Suppressor macrophage treated with lipopolysaccharide for 1 hour (primary cell): ENCODE measurements at regions not wholly inside any gene's neighbourhood (a gene's known extent, or its start where the extent isn't known, plus 50 kb on each side); places are given as distances from the start of the nearest gene placed in this dataset.

ENCODE experiments used
- DNase-seq, 3 donors: peaks; one replicate each; pipeline ENCODE4 v3.0.0-alpha.2; 2020 to 2022

DNA sequence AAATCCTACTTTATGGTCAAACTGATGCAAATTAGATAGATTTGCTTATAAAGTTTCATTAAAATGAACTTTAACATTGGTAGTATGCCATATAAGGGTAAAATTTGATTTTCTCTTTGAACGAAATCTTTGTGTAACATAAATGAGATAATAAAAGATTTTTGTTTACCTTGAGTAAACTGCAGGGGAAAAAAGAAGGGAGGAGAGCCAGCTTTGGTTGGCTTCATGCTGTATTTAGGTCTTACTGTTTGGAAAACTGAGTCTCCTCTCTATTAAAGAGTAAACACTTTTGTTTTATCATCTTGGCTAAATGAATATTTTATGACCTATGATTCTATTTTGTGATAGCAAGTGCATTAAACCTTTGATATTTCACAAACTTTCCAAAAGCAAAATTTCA, 267.6 kb downstream of the IPO8 start:
- DNase-seq = no peak

DNA sequence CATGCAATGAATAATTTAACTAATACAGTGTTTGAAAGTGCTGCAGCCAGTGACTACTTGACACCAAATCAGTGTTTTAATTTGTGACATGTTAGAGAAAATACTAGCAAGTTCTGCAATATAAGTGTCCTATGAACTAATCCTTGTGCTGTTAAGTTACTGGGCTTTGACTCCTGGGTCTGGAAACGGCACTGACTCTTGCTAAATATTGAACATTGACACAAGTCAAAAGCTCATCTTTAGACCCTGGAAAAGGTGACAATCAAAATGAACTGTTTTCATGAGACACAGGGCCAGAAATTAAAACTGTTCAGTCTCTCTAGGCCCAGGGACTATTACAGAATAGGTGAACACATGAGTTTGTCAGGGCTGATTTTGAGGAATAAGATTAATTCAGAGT, 268.1 kb downstream of the IPO8 start:
- DNase-seq = no peak

DNA sequence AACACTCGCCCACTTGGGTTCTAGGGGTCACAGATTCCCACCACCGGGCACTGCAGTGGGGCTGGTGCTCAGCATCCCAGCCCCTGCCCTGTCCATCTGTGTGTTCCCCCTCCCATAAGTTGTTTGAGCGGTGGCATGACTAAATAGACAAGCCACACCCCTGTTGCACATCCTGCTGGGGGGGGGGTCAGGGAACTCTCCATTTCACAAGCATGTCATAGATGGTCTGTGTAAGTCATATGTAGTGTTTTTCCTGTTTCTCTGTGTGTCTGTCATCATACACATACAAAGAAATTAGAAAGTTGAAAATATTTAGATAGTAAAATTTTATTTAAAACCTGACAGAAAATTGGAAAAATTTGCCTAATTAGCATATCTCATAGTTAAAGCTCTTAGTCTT, 270.2 kb downstream of the IPO8 start:
- no peak for DNase-seq

DNA sequence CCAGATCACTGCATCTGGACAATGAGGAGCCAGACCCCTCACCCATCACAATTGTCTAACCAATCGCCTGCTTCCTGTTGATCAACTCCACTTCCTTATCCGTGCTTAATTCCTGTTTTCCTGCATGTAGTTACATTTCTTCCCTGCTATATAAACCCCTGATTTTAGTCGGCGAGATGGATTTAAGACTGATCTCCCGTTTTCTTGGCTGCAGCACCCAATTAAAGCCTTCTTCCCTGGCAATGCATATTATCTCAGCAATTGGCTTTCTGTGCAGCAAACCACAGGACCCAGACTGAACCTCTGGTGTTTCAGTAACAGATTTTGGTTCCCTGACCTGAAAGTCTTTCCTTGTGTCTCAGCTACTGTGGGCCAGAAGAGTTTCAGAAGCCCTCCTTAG, 272.3 kb downstream of the IPO8 start:
- no peak for DNase-seq

DNA sequence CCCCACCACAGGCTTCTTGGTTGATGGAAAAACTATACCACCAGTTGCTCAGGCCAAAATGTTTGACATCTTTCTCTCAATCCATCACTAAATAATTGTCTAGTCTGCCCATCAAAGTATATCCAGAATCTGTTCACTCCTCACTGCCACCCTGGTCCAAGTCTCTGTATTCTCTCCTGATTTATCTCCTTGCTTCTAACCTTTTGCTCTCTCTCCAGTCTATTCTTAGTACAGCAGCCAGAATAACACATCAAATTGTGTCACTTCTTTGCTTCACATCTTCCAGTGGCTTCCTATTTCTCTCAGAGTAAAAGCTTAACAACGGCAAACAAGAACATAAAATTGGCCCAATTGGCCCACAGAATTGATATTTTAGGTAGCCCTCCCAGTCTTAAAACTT, 272.8 kb downstream of the IPO8 start:
- no peak for DNase-seq

DNA sequence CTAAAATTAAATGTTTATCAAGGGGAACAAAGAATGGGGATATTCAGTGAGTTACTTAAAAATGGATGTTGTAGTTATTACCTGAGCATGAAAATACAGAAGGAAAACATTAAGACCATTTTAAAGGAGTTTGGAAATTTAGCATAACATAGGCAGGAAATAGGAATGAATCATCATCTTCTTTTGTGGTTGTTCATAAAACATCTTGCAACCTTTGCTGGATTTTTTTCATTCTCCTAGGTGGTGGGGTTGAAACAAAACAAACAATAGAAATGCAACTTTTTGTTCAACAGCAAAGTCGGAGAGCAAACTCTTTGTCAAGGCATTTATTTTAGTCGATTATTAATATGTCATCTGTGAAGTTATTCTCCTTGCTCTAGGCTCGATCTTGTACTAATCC, 275.1 kb downstream of the IPO8 start:
- no peak for DNase-seq

DNA sequence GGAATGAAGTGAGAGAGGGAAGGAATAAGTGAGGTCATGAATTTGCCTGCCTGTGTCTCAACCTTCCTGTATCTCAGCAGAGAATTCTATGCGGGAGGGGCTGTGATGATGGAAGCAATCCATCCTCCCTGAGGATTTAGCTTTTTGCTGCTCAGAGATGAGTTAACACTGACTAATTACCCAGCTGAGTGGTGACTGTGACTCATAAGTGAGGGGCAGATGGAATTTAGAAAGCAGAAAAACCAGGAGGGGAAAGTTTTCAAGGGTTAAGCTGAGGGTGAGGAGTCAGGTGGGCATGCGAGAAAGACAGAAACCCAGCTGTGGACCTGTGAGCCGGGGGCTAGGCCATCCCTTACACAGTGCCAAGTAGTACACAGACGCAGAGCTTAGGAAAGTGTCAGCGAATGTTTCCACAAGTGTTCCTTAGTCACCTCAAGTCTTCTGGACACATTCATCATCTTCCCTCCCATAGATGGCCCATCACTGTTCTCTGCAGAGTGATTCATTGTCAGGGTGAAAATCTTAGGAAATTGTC, 277.9 kb downstream of the IPO8 start:
- DNase-seq = no peak

DNA sequence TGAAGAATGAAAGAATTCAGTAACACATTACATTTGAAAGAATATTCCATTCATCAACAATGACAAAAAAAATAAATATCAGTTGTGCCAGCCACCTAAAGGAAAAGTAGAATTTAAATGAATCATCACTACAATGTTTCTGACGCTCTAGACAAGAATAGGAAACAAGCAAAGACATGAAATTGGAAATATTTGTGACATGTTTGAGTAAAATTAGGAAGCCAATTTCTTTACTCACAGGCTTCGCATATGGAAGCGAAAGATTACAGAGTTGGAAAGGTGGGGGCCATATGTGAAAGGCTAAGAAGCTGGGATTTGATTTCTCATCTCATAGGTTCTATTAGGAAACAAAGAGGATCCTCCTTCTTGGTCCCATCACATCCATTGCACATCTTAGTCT, 279.0 kb downstream of the IPO8 start:
- DNase-seq = no peak

DNA sequence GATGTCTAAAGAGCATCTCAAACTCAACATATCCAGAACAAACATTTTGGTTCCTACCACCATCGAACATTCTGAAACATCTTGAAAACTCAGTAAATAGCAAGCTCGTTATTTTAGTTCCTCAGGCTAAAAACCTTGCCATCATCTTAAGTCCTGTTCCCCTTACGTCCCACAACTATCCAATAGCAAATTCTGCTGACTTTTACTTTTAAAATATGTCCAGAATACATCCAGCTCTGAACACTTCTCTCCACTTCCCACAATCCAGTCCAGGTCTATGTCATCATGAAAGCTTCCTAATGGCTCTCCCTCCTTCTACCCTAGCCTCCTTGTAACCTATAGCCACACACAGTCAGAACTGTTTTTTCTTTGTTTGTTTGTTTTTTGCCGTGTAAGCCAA, 279.9 kb downstream of the IPO8 start:
- DNase-seq = no peak

DNA sequence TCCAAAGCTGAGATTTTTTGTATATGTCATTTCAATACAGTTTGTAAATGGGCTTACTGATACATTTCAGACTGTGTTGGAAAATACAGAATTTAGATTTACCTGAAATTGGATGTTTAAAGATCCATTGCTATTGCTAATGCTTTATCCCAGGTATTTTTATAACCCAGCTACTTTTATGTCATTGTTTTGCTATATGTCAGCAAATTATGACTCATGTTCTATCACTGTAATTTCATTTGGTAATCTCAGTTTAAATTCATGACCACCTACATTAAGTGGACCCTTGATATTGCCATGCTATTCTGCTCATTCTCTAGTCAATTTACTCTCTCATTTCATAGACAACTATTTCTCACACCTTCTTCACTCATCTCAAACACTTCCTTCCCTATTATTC, 281.2 kb downstream of the IPO8 start:
- no peak for DNase-seq

DNA sequence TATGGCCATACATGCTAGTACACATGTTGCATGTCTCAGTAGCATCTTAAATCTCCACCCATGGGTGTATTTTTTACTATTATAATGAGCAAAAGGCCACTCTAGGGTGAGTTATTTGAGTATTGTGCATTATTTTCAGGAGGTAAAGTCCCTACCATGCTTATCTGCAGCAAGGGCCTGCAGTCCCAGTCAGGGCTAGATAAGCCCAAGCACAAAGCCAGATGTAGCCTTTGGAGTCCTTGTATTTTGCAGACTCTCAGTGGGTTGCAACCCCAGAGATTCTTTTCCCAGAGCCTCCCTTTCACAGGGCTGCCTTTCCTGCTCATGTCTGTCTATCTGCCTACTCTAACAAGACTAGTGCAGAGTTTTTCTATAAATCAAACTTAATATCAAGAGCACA, 295.3 kb downstream of the IPO8 start:
- DNase-seq = no peak

DNA sequence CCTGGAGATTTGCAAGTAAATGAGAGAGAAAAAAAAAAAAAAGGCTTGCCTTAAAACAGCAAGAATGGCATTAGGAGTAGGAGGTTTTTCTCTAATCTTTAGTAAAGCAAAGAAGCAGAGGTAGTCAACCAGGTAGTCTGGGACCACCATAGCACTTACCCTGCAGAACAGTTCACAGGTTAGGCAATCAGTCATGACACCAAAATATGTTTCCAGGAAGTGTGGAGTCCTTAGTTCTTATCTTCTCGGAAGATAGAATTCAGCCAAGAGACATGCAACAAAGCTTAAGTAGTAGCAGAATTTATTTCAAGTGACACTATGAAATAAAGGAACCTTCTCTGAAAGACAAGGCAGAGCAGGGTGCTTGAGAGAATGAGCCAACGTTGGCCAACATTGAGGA, 295.8 kb downstream of the IPO8 start:
- no peak for DNase-seq

DNA sequence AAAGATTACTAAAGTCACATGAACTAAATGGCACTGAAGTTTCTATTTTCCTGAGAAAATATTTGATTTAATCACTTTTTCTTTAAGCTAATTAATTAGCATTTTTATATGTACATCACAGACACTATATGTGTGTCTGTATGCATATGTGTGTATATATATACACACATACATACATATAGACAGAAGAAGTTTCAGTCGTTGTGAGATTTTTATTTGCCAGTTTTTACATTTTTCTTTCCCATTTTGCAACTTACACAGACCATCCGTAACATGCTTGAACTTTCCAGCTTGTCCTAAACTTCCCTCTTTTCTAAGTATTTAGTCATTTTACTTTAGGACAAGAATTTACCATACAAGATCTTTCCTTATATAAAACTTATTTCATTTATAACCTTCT, 299.1 kb downstream of the IPO8 start:
- DNase-seq = no peak

DNA sequence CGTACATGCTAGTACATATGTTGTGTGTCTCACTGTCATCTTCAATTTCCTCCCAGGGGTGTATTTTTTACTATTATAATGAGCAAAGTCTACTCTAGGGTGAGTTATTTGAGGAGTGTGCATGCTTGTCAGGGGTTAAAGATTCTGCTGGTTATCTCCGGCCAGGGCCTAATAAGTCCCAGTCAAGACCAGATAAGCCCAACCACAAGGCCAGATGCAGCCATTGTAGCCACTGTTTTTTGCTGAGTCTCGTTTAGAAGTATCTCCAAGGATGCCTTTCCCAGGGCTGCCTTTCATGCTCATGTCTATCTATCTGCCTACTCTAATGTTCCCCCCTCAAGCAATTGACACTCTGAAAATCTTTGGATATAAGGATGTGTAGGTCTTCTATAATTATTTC, 300.5 kb downstream of the IPO8 start:
- DNase-seq = no peak

DNA sequence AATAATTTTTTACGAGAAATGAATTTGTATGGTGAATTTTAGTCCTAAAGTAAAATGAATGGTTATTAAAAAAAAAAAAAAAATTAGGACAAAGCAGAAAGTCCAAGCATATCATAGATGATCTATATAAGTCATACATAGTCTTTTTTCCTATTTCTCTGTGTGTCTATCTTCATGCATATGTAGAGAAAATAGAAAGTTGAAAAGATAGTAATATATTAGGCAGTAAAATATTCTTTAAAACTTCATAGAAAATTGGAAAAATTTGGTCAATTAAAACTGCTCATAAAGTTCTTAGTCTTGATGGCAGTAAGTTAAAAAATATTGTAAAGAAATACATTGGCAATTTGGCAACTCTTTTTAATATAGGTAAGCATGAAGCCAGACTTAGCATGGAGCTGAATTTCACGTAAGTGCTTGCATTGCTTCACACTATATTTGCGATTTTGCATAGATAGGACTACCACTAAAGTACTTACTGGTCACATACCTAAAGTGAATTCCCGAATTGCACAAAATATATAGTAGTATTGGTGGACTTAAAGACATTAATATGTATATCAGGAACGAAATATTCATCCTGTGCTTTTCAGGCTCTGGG, 303.8 kb downstream of the IPO8 start:
- DNase-seq = no peak

DNA sequence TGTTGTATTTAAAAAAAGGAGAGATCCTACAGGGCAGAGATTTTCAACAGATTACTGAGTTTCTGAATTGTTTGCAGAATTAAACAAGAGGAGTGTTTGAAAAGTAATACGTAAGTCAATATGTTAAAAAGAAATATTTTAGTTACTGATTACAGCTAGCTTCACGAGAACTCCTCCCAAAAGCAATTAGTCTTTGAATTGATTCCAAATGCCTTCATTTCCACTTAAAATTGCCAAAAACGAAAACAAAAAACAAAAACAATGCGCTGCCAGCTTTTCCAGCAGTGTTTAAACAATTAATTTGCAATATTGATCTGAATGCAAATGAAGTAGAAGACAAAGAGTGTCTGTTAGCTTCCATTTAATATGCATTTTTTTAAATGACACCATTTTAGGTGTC, 310.0 kb downstream of the IPO8 start:
- DNase-seq = no peak

DNA sequence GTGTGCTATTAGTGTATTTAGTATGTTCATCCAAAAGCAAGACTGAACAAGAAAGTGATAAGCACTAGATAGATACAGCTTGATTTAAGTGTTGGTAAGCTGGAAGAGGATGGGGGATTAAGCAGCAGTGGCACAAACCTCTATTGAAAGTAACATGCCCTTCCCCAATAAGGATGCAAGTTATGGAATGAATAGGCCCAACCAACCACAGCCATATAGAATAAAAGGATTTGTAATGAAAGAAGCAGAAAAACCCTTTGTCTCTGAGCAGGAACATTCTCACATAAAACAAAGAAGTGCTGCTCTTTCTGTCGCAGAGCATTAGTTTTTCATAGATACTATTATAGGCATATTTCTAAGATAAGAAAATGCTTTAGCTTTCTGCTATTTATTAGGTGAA, 310.7 kb downstream of the IPO8 start:
- DNase-seq = no peak

DNA sequence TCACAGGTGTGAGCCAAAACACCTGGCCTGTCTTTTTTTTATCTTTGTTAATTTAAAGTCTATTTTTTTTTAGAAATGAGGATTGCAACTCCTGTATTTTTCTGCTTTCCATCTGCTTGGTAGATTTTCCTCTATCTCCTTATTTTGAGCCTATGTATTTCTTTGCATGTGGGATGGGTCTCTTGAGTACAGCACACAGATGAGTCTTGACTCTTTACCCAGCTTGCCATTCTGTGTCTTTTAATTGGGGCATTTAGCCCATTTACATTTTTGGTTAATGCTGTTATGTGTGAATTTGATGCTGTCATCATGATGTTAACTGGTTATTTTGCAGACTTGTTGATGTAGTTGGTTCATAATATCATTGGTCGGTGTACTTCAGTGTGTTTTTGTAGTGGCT, 317.4 kb downstream of the IPO8 start:
- no peak for DNase-seq

DNA sequence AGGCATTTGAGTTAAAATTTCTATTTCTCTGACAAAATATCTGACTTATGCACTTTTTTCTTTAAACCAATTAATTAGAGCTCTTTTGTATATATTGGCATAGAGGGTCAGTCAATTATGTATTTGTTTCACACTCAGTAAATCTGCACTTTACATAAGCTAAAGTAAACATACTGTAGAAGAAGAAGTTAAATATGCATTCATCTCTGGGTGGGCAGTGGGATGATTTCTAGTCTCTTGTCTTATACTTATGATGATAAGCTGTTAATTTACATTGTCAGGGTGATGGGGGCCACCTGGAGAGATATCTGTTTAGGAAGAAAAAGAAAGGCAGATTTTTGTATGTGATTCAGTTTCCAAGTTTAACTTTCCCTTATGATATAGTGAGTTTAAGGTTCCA, 330.8 kb downstream of the IPO8 start:
- DNase-seq = no peak

DNA sequence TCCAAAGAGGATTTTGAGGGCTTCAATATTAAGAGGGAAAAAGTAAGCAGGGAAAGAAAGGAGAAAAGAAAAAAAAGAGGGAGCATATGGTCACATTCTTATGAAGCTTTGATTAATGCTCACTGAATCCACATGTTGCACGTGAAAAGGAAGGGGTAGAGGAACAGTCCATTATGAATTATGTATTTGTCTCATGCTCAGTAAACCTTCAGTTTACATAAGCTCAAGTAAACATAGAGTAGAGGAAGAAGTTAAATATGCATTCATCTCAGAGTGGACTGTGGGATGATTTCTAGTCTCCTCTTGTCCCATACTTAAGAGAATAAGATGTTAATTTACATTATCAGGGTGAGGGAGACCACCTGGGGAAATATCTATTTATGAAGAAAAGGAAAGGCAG, 334.5 kb downstream of the IPO8 start:
- DNase-seq = no peak

DNA sequence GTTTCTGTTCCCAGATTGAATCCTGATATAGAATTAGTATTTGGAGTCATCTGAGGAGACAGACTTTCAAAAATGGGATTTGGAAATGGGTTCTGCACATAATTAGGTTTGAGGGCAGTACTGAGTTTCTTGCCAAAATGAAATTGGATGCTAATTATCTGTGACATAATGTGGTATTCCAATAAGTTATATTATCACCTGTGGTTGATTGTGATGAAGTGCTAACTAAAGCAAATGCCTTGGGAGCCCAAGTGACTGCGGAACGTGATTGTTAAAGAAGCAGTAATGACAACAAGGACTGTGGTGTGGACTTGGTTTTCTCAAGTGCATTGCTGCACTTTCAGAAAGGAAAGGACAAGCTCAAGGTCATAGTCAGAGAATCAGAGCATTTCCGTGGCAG, 337.0 kb downstream of the IPO8 start:
- DNase-seq = no peak

DNA sequence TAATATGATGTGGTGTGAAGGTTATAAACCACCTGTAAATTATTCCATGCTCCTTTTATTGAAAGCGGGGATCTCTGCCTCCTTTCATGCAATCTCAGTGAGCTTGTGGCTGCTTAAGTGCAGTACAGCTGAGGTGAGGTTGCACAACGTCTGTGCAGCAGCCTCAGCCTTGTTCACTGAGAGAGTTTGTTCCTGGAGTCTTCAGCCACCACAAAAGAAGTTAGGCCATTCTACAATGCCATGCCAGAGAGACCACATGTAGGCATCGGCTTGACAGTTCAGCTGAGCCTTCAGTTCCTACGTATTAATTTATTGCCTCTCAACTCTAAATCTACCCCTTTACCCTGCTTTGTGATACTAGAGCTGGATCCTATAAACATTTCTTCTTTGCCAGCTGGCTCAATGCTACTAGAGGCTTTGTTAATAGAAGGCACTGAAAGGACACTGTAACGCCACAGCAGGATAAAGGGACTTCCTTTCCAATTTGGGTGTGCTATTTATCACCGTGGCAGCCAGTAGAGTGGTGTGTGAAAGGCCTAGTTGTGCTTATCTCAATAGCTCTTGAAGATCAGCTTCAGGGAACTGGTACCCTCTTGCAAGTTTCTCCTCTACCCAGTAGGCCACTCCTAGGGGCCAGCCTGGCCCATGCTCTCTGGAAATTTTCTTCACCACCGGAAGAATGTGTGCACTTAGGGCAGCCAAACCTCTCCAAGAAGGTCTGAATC, 337.7 kb downstream of the IPO8 start:
- DNase-seq = no peak

DNA sequence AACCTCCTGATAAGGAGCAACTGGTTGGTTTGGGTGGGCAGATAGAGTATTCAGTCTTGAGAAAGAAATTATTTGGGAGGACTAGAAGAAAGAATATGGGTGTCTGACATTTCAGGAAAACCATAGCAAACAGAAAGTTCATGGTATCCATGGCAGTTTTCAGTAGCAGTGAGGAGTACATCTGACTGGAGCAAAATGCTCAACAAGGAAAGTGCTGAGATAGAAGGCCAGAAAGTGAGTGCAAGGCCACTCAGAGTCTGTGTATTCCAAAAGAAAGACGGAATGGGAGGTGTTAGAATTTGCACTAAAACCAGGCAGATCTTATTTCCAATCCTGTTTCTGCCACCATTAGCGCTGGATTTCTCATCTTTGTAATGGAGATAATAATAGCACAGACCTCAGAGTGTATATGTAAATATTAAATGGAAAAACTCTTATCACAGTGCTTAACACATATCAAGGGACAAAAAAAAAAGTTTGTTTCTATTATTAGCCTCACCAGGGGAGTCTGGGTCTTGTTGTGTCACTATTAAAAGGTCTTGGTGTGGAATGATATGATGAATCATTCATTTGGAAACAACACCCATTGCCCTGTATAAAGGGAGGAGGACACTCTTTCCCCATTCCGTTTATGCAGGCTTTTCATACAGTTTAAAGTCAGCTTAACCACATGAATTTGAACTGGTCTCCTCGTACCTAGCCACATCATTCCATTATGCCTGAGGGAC, 349.8 kb downstream of the IPO8 start:
- DNase-seq = no peak

DNA sequence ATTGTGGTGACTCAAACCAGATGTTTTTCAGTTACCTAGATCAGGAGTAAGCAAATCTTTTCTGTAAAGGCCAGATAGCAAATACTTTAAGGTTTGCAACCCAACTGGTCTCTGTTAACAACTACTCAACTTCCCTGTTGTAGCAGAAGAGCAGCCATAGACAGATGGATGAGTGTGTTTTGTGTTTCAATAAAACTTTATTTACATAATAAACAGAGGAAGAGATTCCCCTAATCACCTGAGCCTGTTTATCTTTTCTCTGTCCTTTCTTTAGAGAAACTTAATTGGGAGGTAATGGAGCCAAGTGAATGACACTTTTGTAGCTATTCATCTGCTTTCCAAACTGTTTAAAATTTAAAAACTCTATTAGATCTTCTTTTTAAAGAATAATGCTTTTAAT, 365.1 kb downstream of the IPO8 start:
- no peak for DNase-seq
